H9 (cell line): ENCODE measurements at regions not wholly inside any gene's neighbourhood (a gene's known extent, or its start where the extent isn't known, plus 50 kb on each side); places are given as distances from the start of the nearest gene placed in this dataset.

ENCODE experiments used
- DNase-seq: peaks from one replicate; pipeline ENCODE4 v3.0.0-alpha.2; 2017
- H2AFZ ChIP-seq: one replicate; pipeline ENCODE4 v1.6.1; 2013; ENCODE audit warnings: mild to moderate bottlenecking, low read length, control low read depth, moderate library complexity
- H2AK5ac ChIP-seq: 2 replicates; pipeline ENCODE4 v1.6.1; 2013; ENCODE audit warnings: low read length, control low read depth, mixed read lengths; ENCODE audit not compliant: insufficient read length
- H2BK120ac ChIP-seq: one replicate; pipeline ENCODE4 v1.6.1; 2013; ENCODE audit warnings: low read depth, mild to moderate bottlenecking, low read length, control low read depth, inconsistent platforms; ENCODE audit not compliant: poor library complexity, severe bottlenecking
- H2BK12ac ChIP-seq: 2 replicates; pipeline ENCODE4 v1.6.1; 2013; ENCODE audit warnings: low read length, control low read depth, mixed read lengths, low read depth; ENCODE audit not compliant: insufficient read length
- H2BK15ac ChIP-seq: 2 replicates; pipeline ENCODE4 v1.6.1; 2013; ENCODE audit warnings: low read depth, low read length, control low read depth
- H2BK20ac ChIP-seq: one replicate; pipeline ENCODE4 v1.6.1; 2013; ENCODE audit warnings: low read depth, mild to moderate bottlenecking, low read length, control low read depth, inconsistent platforms; ENCODE audit not compliant: poor library complexity, severe bottlenecking
- H2BK5ac ChIP-seq: 2 replicates; pipeline ENCODE4 v1.6.1; 2013; ENCODE audit warnings: low read length, control low read depth, mixed read lengths; ENCODE audit not compliant: insufficient read length
- H3K14ac ChIP-seq: 2 replicates; pipeline ENCODE4 v1.6.1; 2013; ENCODE audit warnings: low read length, control low read depth; ENCODE audit not compliant: insufficient read depth
- H3K18ac ChIP-seq: 2 replicates; pipeline ENCODE4 v1.6.1; 2013; ENCODE audit warnings: low read depth, mild to moderate bottlenecking, mixed read lengths, low read length, control low read depth; ENCODE audit not compliant: insufficient read length
- H3K23ac ChIP-seq: 2 replicates; pipeline ENCODE4 v1.6.1; 2013; ENCODE audit warnings: low read length, control low read depth, mixed read lengths, low read depth; ENCODE audit not compliant: insufficient read length
- H3K23me2 ChIP-seq: 2 replicates; pipeline ENCODE4 v1.6.1; 2013; ENCODE audit warnings: low read depth, mild to moderate bottlenecking, mixed read lengths, low read length, control low read depth; ENCODE audit not compliant: insufficient read length, poor library complexity, severe bottlenecking
- H3K27ac ChIP-seq: 2 replicates; pipeline ENCODE4 v1.5.1; 2013; ENCODE audit warnings: low read length, control low read depth, mixed read lengths, low read depth; ENCODE audit not compliant: insufficient read length
- H3K27me3 ChIP-seq: 2 replicates; pipeline ENCODE4 v1.6.1; 2013; ENCODE audit warnings: low read length, control low read depth, inconsistent platforms; ENCODE audit not compliant: insufficient read depth
- H3K4ac ChIP-seq: 2 replicates; pipeline ENCODE4 v1.6.1; 2013; ENCODE audit warnings: low read depth, mild to moderate bottlenecking, control low read depth, inconsistent platforms, low read length, moderate library complexity
- H3K4me1 ChIP-seq: 2 replicates; pipeline ENCODE4 v1.6.1; 2013; ENCODE audit warnings: low read length, control low read depth, inconsistent platforms; ENCODE audit not compliant: insufficient read depth
- H3K4me2 ChIP-seq: 2 replicates; pipeline ENCODE4 v1.6.1; 2013; ENCODE audit warnings: low read length, control low read depth, mixed read lengths; ENCODE audit not compliant: insufficient read length, insufficient read depth
- H3K56ac ChIP-seq: 2 replicates; pipeline ENCODE4 v1.6.1; 2013; ENCODE audit warnings: low read depth, mild to moderate bottlenecking, mixed read lengths, low read length, control low read depth; ENCODE audit not compliant: insufficient read length
- H3K79me1 ChIP-seq: 2 replicates; pipeline ENCODE4 v1.6.1; 2013; ENCODE audit warnings: low read depth, mild to moderate bottlenecking, moderate library complexity, low read length, control low read depth, inconsistent platforms; ENCODE audit not compliant: insufficient read depth, poor library complexity, severe bottlenecking
- H3K79me2 ChIP-seq: 2 replicates; pipeline ENCODE4 v1.6.1; 2013; ENCODE audit warnings: low read length, control low read depth, inconsistent platforms; ENCODE audit not compliant: insufficient read depth
- H3K9ac ChIP-seq: 2 replicates; pipeline ENCODE4 v1.6.1; 2013; ENCODE audit warnings: low read length, control low read depth, mixed read lengths; ENCODE audit not compliant: insufficient read length; ENCODE audit errors: extremely low read depth
- H3K9me3 ChIP-seq: one replicate; pipeline ENCODE4 v1.6.1; 2013; ENCODE audit warnings: low read depth, low read length, inconsistent platforms; ENCODE audit not compliant: control insufficient read depth
- H3T11ph ChIP-seq: one replicate; pipeline ENCODE4 v1.6.1; 2013; ENCODE audit warnings: mild to moderate bottlenecking, low read length, control low read depth, inconsistent platforms
- H4K20me1 ChIP-seq: one replicate; pipeline ENCODE4 v1.6.1; 2013; ENCODE audit not compliant: control insufficient read depth, insufficient read length, insufficient read depth
- H4K5ac ChIP-seq: 2 replicates; pipeline ENCODE4 v1.6.1; 2013; ENCODE audit warnings: low read depth, mild to moderate bottlenecking, mixed read lengths, low read length, control low read depth; ENCODE audit not compliant: insufficient read length
- H4K8ac ChIP-seq: replicated peaks from 2 replicates; pipeline ENCODE4 v1.6.1; 2013; ENCODE audit warnings: low read length, control low read depth, mixed read lengths, low read depth; ENCODE audit not compliant: insufficient read length
- H4K91ac ChIP-seq: 2 replicates; pipeline ENCODE4 v1.6.1; 2013; ENCODE audit warnings: low read depth, mild to moderate bottlenecking, moderate library complexity, mixed read lengths, low read length, control low read depth; ENCODE audit not compliant: insufficient read length
- H3K27ac Mint-ChIP-seq, 3 experiments: 2 replicates in 2 of 3; 3 replicates in 1 of 3; pipeline ENCODE4 v1.8.0; 2020 to 2021; ENCODE audit warnings: mixed read lengths in 3 of 3, mild to moderate bottlenecking in 1 of 3, moderate library complexity in 1 of 3
- H3K27me3 Mint-ChIP-seq: 2 replicates; pipeline ENCODE4 v1.8.0; 2021; ENCODE audit warnings: low read depth, mild to moderate bottlenecking, moderate library complexity, mixed read lengths
- H3K36me3 Mint-ChIP-seq, 3 experiments: 2 replicates in 2 of 3; 3 replicates in 1 of 3; pipeline ENCODE4 v1.8.0; 2020 to 2021; ENCODE audit warnings: low read depth in 3 of 3, mixed read lengths in 3 of 3; ENCODE audit not compliant: insufficient read depth in 1 of 3
- H3K4me1 Mint-ChIP-seq, 2 experiments: 2 replicates each; pipeline ENCODE4 v1.8.0; 2020; ENCODE audit warnings: mixed read lengths in 2 of 2
- H3K4me3 Mint-ChIP-seq, 2 experiments: 2 replicates in 1 of 2; 3 replicates in 1 of 2; pipeline ENCODE4 v1.8.0; 2020 to 2021; ENCODE audit warnings: mild to moderate bottlenecking in 2 of 2, mixed read lengths in 2 of 2, moderate library complexity in 1 of 2
- H3K9me3 Mint-ChIP-seq, 2 experiments: 2 replicates in 1 of 2; 3 replicates in 1 of 2; pipeline ENCODE4 v1.8.0; 2020; ENCODE audit warnings: mild to moderate bottlenecking in 2 of 2, mixed read lengths in 2 of 2, moderate library complexity in 1 of 2
- WGBS: extraction: QIAGEN DNeasy Blood & Tissue Kit; methylation state at CpG from one replicate; pipeline ENCODE4 v1.1.7; 2013; ENCODE audit warnings: missing lambda C conversion rate, low lambda C conversion rate, mixed read lengths; ENCODE audit not compliant: insufficient read length; ENCODE audit errors: extremely low coverage; 5-methylcytosine and 5-hydroxymethylcytosine counted together
- TF ChIP-seq, protein P1 (sequence below): fragments of 200-600 bp; sonication (generic); conservative IDR thresholded peaks from 3 replicates; pipeline ENCODE4 v1.8.0; 2021; ENCODE audit warnings: antibody characterized with exemption, mild to moderate bottlenecking

DNA sequence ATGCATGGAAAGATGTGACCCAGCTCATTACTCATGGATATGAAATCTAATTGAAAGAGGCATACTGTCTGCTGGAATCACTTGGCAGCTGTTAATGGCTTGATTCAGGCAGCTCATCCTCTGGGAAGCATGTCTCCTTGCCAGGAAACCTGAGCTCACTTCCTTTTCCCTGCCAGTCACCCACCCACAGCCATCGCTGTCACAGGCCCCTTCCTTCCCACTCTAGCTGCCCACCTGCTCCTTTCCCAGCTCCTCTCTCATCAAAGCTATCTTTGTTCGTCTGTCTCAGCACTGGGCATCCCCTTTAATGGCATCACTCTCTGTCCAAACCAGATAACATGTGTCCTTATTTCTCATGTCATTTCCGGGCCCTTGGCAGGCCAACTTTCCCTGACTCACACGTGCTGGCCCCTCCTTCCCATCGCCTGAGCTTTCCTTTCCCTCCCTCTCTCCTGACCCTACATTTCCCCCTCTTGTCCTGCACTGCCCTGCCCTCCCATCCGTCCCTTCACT, 721.9 kb downstream of the TNS3 start:
- H3K14ac ChIP-seq: no peak overlapping the region
- no peak overlapping the region for H4K5ac ChIP-seq
- Mint-ChIP-seq H3K4me3 (no peak overlapping the region), H3K9me3 (no peaks in the 10 kb centered on the region; a peak in 1 of 5 replicates), H3K27ac (peak overlapping the region in 1 of 3 experiments; percentile 8; a peak in 1 of 7 replicates), H3K4me1 (peaks cover 4 to 6% of the 10 kb centered on the region in 2 experiments; a peak in 2 of 4 replicates), H3K27me3 (peaks cover 10% of the 10 kb centered on the region), H3K36me3 (no peaks in the 10 kb centered on the region; a peak in 1 of 7 replicates)
- H3K27ac ChIP-seq: no peak overlapping the region
- H4K91ac ChIP-seq: no peak overlapping the region
- no peaks in the 10 kb centered on the region for H3K79me2 ChIP-seq
- H3K79me1 ChIP-seq: no peaks in the 10 kb centered on the region
- no peak overlapping the region for H2AFZ ChIP-seq
- H2BK15ac ChIP-seq: no peak overlapping the region
- no peak overlapping the region for H3K18ac ChIP-seq
- H3K9ac ChIP-seq: no peak overlapping the region
- no peaks in the 10 kb centered on the region for H3K23me2 ChIP-seq
- H2BK120ac ChIP-seq: no peak overlapping the region
- H2BK20ac ChIP-seq: no peak overlapping the region
- no peaks in the 10 kb centered on the region for H3K9me3 ChIP-seq
- H4K20me1 ChIP-seq: no peaks in the 10 kb centered on the region
- H2BK12ac ChIP-seq: no peak overlapping the region
- no peak overlapping the region for H3K4me2 ChIP-seq
- no peak overlapping the region for H2AK5ac ChIP-seq
- no peak overlapping the region for H2BK5ac ChIP-seq
- no peak overlapping the region for H3T11ph ChIP-seq
- no peak overlapping the region for H3K4ac ChIP-seq
- no peaks in the 10 kb centered on the region; the same call in 1 of the 2 replicates for H3K4me1 ChIP-seq
- no peak overlapping the region for H3K56ac ChIP-seq
- H3K23ac ChIP-seq: no peak overlapping the region
- TF ChIP-seq, protein P1, sequence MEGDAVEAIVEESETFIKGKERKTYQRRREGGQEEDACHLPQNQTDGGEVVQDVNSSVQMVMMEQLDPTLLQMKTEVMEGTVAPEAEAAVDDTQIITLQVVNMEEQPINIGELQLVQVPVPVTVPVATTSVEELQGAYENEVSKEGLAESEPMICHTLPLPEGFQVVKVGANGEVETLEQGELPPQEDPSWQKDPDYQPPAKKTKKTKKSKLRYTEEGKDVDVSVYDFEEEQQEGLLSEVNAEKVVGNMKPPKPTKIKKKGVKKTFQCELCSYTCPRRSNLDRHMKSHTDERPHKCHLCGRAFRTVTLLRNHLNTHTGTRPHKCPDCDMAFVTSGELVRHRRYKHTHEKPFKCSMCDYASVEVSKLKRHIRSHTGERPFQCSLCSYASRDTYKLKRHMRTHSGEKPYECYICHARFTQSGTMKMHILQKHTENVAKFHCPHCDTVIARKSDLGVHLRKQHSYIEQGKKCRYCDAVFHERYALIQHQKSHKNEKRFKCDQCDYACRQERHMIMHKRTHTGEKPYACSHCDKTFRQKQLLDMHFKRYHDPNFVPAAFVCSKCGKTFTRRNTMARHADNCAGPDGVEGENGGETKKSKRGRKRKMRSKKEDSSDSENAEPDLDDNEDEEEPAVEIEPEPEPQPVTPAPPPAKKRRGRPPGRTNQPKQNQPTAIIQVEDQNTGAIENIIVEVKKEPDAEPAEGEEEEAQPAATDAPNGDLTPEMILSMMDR: no peak
- H3K27me3 ChIP-seq: no peaks in the 10 kb centered on the region
- H4K8ac ChIP-seq: no peak overlapping the region
- DNase-seq: no peak
- WGBS: no CpG with 5 or more reads among the region's 6 CpGs
